HEK293 (cell line): ENCODE measurements at regions not wholly inside any gene's neighbourhood (a gene's known extent, or its start where the extent isn't known, plus 50 kb on each side); places are given as distances from the start of the nearest gene placed in this dataset.

ENCODE experiments used
- CTCF ChIA-PET: fragments of 350-600 bp; formaldehyde crosslinking; extraction: SDS; loops from one replicate; lab custom pipeline; 2021; ENCODE audit warnings: antibody characterized with exemption; lab: Yijun Ruan, JAX
- POLR2A ChIA-PET: fragments of 300-600 bp; formaldehyde crosslinking; extraction: SDS; loops from one replicate; lab custom pipeline; 2020; ENCODE audit warnings: antibody characterized with exemption, inconsistent platforms; lab: Yijun Ruan, JAX
- H3K27ac ChIP-seq: fragments of 200-500 bp; sonication (Bioruptor generic); 2 replicates; pipeline ENCODE4 v1.5.1; 2014; ENCODE audit warnings: low read depth, low read length, control low read depth, inconsistent platforms; ENCODE audit errors: extremely low read depth
- H3K36me3 ChIP-seq, 2 experiments: fragments of 200-500 bp in 1 of 2; sonication (Bioruptor generic) in 1 of 2; 1 replicate in 1 of 2; 2 replicates in 1 of 2; pipeline ENCODE4 v1.5.1; 2014 to 2017; ENCODE audit warnings: inconsistent platforms in 2 of 2, low read length in 2 of 2; ENCODE audit not compliant: control insufficient read depth in 2 of 2, insufficient read depth in 1 of 2
- H3K4me1 ChIP-seq: fragments of 200-500 bp; sonication (Bioruptor generic); 2 replicates; pipeline ENCODE4 v1.5.1; 2014; ENCODE audit warnings: mild to moderate bottlenecking, low read length, inconsistent platforms; ENCODE audit not compliant: control insufficient read depth, insufficient read depth
- H3K4me3 ChIP-seq: 2 replicates; pipeline ENCODE4 v1.5.1; 2011; ENCODE audit warnings: low read depth, mild to moderate bottlenecking, control low read depth, low read length, moderate library complexity
- H3K9me3 ChIP-seq: fragments of 200-500 bp; sonication (Bioruptor generic); 2 replicates; pipeline ENCODE4 v1.5.1; 2014; ENCODE audit warnings: low read depth, low read length, inconsistent platforms; ENCODE audit not compliant: control insufficient read depth, insufficient read depth
- BCL11A ChIP-seq: fragments of 450-650 bp; formaldehyde crosslinking; IDR thresholded peaks from 2 replicates; pipeline ENCODE4 v1.5.1; 2016; ENCODE audit warnings: low read depth, missing biosample characterization, missing genetic modification characterization
- BCL11B ChIP-seq: fragments of 450-650 bp; formaldehyde crosslinking; IDR thresholded peaks from 2 replicates; pipeline ENCODE4 v1.5.1; 2016; ENCODE audit warnings: low read depth, missing biosample characterization, missing genetic modification characterization
- EGR2 ChIP-seq: fragments of 450-650 bp; formaldehyde crosslinking; IDR thresholded peaks from 2 replicates; pipeline ENCODE4 v1.5.1; 2016; ENCODE audit warnings: low read depth, missing biosample characterization, missing genetic modification characterization
- GLIS1 ChIP-seq: fragments of 450-650 bp; formaldehyde crosslinking; IDR thresholded peaks from 2 replicates; pipeline ENCODE4 v1.5.1; 2016; ENCODE audit warnings: missing biosample characterization, missing genetic modification characterization
- KLF10 ChIP-seq: fragments of 450-650 bp; IDR thresholded peaks from 2 replicates; pipeline ENCODE4 v1.5.1; 2018; ENCODE audit warnings: missing biosample characterization, mild to moderate bottlenecking, missing genetic modification characterization
- SCRT1 ChIP-seq: fragments of 450-650 bp; formaldehyde crosslinking; IDR thresholded peaks from 2 replicates; pipeline ENCODE4 v1.5.1; 2016; ENCODE audit warnings: missing biosample characterization, missing genetic modification characterization, borderline replicate concordance
- ZBTB48 ChIP-seq: fragments of 450-650 bp; formaldehyde crosslinking; IDR thresholded peaks from 2 replicates; pipeline ENCODE4 v1.5.1; 2016; ENCODE audit warnings: missing biosample characterization, missing genetic modification characterization
- ZBTB6 ChIP-seq: fragments of 450-650 bp; formaldehyde crosslinking; IDR thresholded peaks from 2 replicates; pipeline ENCODE4 v1.5.1; 2017; ENCODE audit warnings: missing biosample characterization, missing genetic modification characterization
- ZIC2 ChIP-seq: fragments of 450-650 bp; formaldehyde crosslinking; IDR thresholded peaks from 2 replicates; pipeline ENCODE4 v1.5.1; 2016; ENCODE audit warnings: missing biosample characterization, missing genetic modification characterization
- ZNF121 ChIP-seq: fragments of 450-650 bp; formaldehyde crosslinking; IDR thresholded peaks from 2 replicates; pipeline ENCODE4 v1.5.1; 2016; ENCODE audit warnings: missing biosample characterization, missing genetic modification characterization
- ZNF18 ChIP-seq: fragments of 450-650 bp; formaldehyde crosslinking; IDR thresholded peaks from 2 replicates; pipeline ENCODE4 v1.5.1; 2016; ENCODE audit warnings: missing biosample characterization, missing genetic modification characterization
- ZNF202 ChIP-seq: fragments of 450-650 bp; formaldehyde crosslinking; IDR thresholded peaks from 2 replicates; pipeline ENCODE4 v1.5.1; 2016; ENCODE audit warnings: missing biosample characterization, missing genetic modification characterization, borderline replicate concordance
- ZNF23 ChIP-seq: fragments of 450-650 bp; formaldehyde crosslinking; IDR thresholded peaks from 2 replicates; pipeline ENCODE4 v1.5.1; 2016; ENCODE audit warnings: missing biosample characterization, missing genetic modification characterization, borderline replicate concordance
- ZNF366 ChIP-seq: fragments of 450-650 bp; formaldehyde crosslinking; conservative IDR thresholded peaks from 2 replicates; pipeline ENCODE4 v1.5.1; 2016; ENCODE audit warnings: missing biosample characterization, missing genetic modification characterization
- ZNF426 ChIP-seq: fragments of 450-650 bp; formaldehyde crosslinking; IDR thresholded peaks from 2 replicates; pipeline ENCODE4 v1.5.1; 2017; ENCODE audit warnings: missing biosample characterization, missing genetic modification characterization, mild to moderate bottlenecking, inconsistent platforms, moderate library complexity
- ZNF473 ChIP-seq: fragments of 450-650 bp; formaldehyde crosslinking; IDR thresholded peaks from 2 replicates; pipeline ENCODE4 v1.5.1; 2017; ENCODE audit warnings: missing biosample characterization, missing genetic modification characterization
- ZNF501 ChIP-seq: fragments of 450-650 bp; formaldehyde crosslinking; IDR thresholded peaks from 2 replicates; pipeline ENCODE4 v1.5.1; 2016; ENCODE audit warnings: missing biosample characterization, missing genetic modification characterization
- ZNF600 ChIP-seq: fragments of 450-650 bp; formaldehyde crosslinking; IDR thresholded peaks from 2 replicates; pipeline ENCODE4 v1.5.1; 2016; ENCODE audit warnings: missing biosample characterization, missing genetic modification characterization
- ZNF626 ChIP-seq: fragments of 450-650 bp; sonication (Bioruptor Pico); formaldehyde crosslinking; IDR thresholded peaks from 2 replicates; pipeline ENCODE4 v1.5.1; 2018; ENCODE audit warnings: missing biosample characterization, missing genetic modification characterization, inconsistent platforms
- ZNF660 ChIP-seq: fragments of 450-650 bp; IDR thresholded peaks from 2 replicates; pipeline ENCODE4 v1.5.1; 2018; ENCODE audit warnings: missing biosample characterization, mild to moderate bottlenecking, missing genetic modification characterization
- ZNF777 ChIP-seq: fragments of 450-650 bp; formaldehyde crosslinking; IDR thresholded peaks from 2 replicates; pipeline ENCODE4 v1.5.1; 2017; ENCODE audit warnings: missing biosample characterization, missing genetic modification characterization, borderline replicate concordance
- TF ChIP-seq, protein P1 (sequence below): fragments of 450-650 bp; formaldehyde crosslinking; IDR thresholded peaks from 2 replicates; pipeline ENCODE4 v1.5.1; 2016; ENCODE audit warnings: missing biosample characterization, missing genetic modification characterization
- TF ChIP-seq, protein P2 (sequence below): fragments of 450-650 bp; formaldehyde crosslinking; IDR thresholded peaks from 2 replicates; pipeline ENCODE4 v1.5.1; 2016; ENCODE audit warnings: missing biosample characterization, missing genetic modification characterization

GRCh38 chr13:111008351-111008750, 93.5 kb upstream of the ANKRD10 start (continued):
- TF ChIP-seq, protein P1, sequence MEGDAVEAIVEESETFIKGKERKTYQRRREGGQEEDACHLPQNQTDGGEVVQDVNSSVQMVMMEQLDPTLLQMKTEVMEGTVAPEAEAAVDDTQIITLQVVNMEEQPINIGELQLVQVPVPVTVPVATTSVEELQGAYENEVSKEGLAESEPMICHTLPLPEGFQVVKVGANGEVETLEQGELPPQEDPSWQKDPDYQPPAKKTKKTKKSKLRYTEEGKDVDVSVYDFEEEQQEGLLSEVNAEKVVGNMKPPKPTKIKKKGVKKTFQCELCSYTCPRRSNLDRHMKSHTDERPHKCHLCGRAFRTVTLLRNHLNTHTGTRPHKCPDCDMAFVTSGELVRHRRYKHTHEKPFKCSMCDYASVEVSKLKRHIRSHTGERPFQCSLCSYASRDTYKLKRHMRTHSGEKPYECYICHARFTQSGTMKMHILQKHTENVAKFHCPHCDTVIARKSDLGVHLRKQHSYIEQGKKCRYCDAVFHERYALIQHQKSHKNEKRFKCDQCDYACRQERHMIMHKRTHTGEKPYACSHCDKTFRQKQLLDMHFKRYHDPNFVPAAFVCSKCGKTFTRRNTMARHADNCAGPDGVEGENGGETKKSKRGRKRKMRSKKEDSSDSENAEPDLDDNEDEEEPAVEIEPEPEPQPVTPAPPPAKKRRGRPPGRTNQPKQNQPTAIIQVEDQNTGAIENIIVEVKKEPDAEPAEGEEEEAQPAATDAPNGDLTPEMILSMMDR (tag by site-specific recombination): no peak
- no peak for TF ChIP-seq ZBTB6 (tag by site-specific recombination)

- Histone ChIP-seq H3K9me3 (no peaks in the 10 kb centered on the region), H3K4me3 (no peak overlapping the region), H3K36me3 (no peaks in the 10 kb centered on the region), H3K4me1 (no peaks in the 10 kb centered on the region), H3K27ac (no peak overlapping the region)
- POLR2A ChIA-PET: no interaction called here
- CTCF ChIA-PET: no interaction called here
- TF ChIP-seq, protein P2, sequence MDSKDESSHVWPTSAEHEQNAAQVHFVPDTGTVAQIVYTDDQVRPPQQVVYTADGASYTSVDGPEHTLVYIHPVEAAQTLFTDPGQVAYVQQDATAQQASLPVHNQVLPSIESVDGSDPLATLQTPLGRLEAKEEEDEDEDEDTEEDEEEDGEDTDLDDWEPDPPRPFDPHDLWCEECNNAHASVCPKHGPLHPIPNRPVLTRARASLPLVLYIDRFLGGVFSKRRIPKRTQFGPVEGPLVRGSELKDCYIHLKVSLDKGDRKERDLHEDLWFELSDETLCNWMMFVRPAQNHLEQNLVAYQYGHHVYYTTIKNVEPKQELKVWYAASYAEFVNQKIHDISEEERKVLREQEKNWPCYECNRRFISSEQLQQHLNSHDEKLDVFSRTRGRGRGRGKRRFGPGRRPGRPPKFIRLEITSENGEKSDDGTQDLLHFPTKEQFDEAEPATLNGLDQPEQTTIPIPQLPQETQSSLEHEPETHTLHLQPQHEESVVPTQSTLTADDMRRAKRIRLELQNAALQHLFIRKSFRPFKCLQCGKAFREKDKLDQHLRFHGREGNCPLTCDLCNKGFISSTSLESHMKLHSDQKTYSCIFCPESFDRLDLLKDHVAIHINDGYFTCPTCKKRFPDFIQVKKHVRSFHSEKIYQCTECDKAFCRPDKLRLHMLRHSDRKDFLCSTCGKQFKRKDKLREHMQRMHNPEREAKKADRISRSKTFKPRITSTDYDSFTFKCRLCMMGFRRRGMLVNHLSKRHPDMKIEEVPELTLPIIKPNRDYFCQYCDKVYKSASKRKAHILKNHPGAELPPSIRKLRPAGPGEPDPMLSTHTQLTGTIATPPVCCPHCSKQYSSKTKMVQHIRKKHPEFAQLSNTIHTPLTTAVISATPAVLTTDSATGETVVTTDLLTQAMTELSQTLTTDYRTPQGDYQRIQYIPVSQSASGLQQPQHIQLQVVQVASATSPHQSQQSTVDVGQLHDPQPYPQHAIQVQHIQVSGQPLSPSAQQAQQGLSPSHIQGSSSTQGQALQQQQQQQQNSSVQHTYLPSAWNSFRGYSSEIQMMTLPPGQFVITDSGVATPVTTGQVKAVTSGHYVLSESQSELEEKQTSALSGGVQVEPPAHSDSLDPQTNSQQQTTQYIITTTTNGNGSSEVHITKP (tag by site-specific recombination): no peak
- no peak for TF ChIP-seq ZNF501 (tag by site-specific recombination)
Observed at GRCh38 chr13:111007209-111007608, 92.3 kb upstream of the ANKRD10 start.

DNA sequence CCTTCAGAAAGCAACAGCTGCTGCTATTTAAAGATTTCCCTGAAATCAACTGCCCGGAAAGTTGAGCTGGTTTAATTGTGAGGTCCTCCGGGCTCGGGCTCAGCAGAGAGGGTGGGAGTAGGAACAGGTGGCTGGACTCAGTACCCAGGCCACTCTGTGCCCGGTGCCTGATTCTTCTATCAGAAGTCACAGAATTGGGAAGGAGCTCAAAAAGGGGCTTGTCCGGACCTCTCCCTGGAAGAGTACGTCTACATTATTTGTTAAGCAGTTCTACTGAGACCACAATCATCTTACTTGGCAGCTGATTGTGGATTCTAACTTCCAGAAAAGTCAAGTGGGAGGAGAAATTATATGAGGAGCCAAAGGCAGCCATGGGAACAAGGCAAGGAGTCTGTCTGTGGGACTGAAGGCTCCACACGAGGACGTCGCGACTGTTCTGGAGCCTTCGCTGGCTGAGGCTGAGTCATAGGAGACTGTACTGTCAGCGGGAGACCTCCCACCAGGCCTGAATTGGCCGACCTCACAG, 91.7 kb upstream of the ANKRD10 start:
- POLR2A ChIA-PET: no interaction called here

DNA sequence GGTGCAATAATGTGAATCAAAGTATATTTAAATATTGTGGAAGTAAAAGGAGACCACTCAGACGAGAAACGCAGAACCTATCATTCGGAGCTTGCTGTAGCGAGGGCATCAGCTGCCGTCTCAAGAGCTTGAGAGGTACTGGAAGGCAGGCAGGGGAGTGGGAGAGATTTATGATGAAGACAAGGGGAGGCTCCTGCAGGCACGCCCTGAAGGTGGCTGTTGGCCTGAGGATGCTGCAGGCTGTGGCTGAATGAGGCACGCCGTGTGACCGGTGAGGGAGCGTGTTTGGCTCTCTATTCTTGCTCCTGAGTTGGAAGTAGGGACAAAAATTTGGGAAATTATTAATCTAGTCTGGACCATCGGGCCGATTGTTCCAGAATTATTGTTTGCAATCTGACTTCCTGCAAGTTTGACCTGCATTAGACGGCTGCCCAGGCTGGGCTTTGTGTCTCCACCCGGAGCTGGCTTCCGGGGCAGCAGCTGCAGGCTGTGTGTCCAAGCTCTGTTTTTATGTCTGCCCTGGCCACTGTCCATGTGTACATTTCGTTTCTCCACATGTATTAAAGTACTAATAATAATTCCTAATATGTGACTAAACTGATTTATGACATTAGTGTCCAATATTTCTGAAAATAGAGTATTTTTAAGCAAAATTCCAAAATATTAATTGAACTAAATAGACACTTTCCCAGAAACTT, 91.1 kb upstream of the ANKRD10 start:
- H3K27ac ChIP-seq: no peak overlapping the region
- H3K4me3 ChIP-seq: no peak overlapping the region
- TF ChIP-seq ZBTB48 (no peak), ZNF23 (tag by site-specific recombination) (no peak), ZNF18 (tag by site-specific recombination) (no peak), ZNF777 (tag by site-specific recombination) (no peak), KLF10 (tag by site-specific recombination) (no peak), ZNF426 (tag by site-specific recombination) (no peak), BCL11A (tag by site-specific recombination) (no peak), SCRT1 (tag by site-specific recombination) (no peak), ZNF202 (tag by site-specific recombination) (no peak), ZNF366 (no peak), ZNF473 (no peak), ZNF660 (tag by site-specific recombination) (no peak), BCL11B (no peak), EGR2 (tag by site-specific recombination) (no peak), ZNF626 (no peak)
- H3K4me1 ChIP-seq: no peaks in the 10 kb centered on the region
- CTCF ChIA-PET: no interaction called here
- H3K9me3 ChIP-seq: no peaks in the 10 kb centered on the region
- POLR2A ChIA-PET: no interaction called here
- no peaks in the 10 kb centered on the region for H3K36me3 ChIP-seq

More for the DNA sequence above, 91.7 kb upstream of the ANKRD10 start:
- no peak overlapping the region for H3K27ac ChIP-seq
- CTCF ChIA-PET: no interaction called here
- no peaks in the 10 kb centered on the region for H3K9me3 ChIP-seq
- no peak overlapping the region for H3K4me3 ChIP-seq
- no peaks in the 10 kb centered on the region for H3K4me1 ChIP-seq
- TF ChIP-seq ZNF121 (tag by site-specific recombination) (no peak), GLIS1 (tag by site-specific recombination) (peak; percentile 49), ZIC2 (tag by site-specific recombination) (0 out of 2 replicates have a peak, but pooled peaks have one; percentile 8), ZNF600 (tag by site-specific recombination) (peak; percentile 90)
- no peaks in the 10 kb centered on the region for H3K36me3 ChIP-seq
